GM10248 (cell line): ENCODE measurements at regions not wholly inside any gene's neighbourhood (a gene's known extent, or its start where the extent isn't known, plus 50 kb on each side); places are given as distances from the start of the nearest gene placed in this dataset.

Experiments
- CTCF ChIA-PET: fragments of 300-600 bp; sonication (Branson Sonifier 250); formaldehyde crosslinking; extraction: SDS; loops from one replicate; lab custom pipeline; 2021; ENCODE audit warnings: antibody characterized with exemption; lab: Yijun Ruan, JAX
- POLR2A ChIA-PET: fragments of 350-650 bp; sonication (Branson Sonifier 250); formaldehyde crosslinking; extraction: SDS; loops from one replicate; lab custom pipeline; 2020; ENCODE audit warnings: antibody characterized with exemption; lab: Yijun Ruan, JAX
- DNase-seq: peaks from one replicate; pipeline ENCODE4 v3.0.0; 2012; ENCODE audit errors: extremely low spot score
- CTCF ChIP-seq: IDR thresholded peaks from 2 replicates; pipeline ENCODE4 v1.5.1; 2012; ENCODE audit warnings: mild to moderate bottlenecking, low read depth; ENCODE audit errors: extremely low read depth, missing control alignments, control extremely low read depth

GRCh38 chr5:111668477-111669414, 88.2 kb downstream of the NREP start:
- TF ChIP-seq CTCF: no peak
- ChIA-PET POLR2A (no interaction called here), CTCF (interaction anchor here (0.9 to 1.4 kb wide), 3 partner anchors 13 to 31 kb away, joined by 3 to 6 read pairs (median 4); no protein-coding TSS in a partner anchor)
- DNase-seq: no peak

GRCh38 chr5:111667128-111667736, 89.8 kb downstream of the NREP start:
- POLR2A ChIA-PET: no interaction called here
- TF ChIP-seq CTCF: no peak
- DNase-seq: no peak
- CTCF ChIA-PET: interaction anchor here (1.1 to 1.6 kb wide), 3 partner anchors 11 to 32 kb away, joined by 4 to 6 read pairs (median 4); no protein-coding TSS in a partner anchor

GRCh38 chr5:111656580-111656979, 100.4 kb downstream of the NREP start:
- CTCF ChIA-PET: no interaction called here
- POLR2A ChIA-PET: no interaction called here
- TF ChIP-seq CTCF: no peak
- no peak for DNase-seq

GRCh38 chr5:111655169-111655924, 101.6 kb downstream of the NREP start:
- no peak for TF ChIP-seq CTCF
- ChIA-PET CTCF (interaction anchor here (1.0 kb wide), 1 partner anchor 9 kb away, joined by 3 read pairs; no protein-coding TSS in a partner anchor), POLR2A (no interaction called here)
- no peak for DNase-seq

GRCh38 chr5:111653408-111653807, 103.6 kb downstream of the NREP start:
- CTCF ChIA-PET: no interaction called here
- POLR2A ChIA-PET: no interaction called here
- DNase-seq: no peak
- TF ChIP-seq CTCF: no peak

- DNase-seq: no peak
- TF ChIP-seq CTCF: no peak
- ChIA-PET CTCF (no interaction called here), POLR2A (no interaction called here)
Measured at GRCh38 chr5:111649516-111649915, 107.5 kb downstream of the NREP start.
